H1 (cell line): ENCODE measurements at regions not wholly inside any gene's neighbourhood (a gene's known extent, or its start where the extent isn't known, plus 50 kb on each side); places are given as distances from the start of the nearest gene placed in this dataset.

ENCODE experiments used
- CTCF ChIA-PET: fragments of 300-600 bp; sonication (Branson Sonifier 250); formaldehyde crosslinking; loops from one replicate; lab custom pipeline; 2021; ENCODE audit not compliant: partially characterized antibody; lab: Charles Lee
- POLR2A ChIA-PET: fragments of 300-600 bp; sonication (Branson Sonifier 250); formaldehyde crosslinking; loops from one replicate; lab custom pipeline; 2021; ENCODE audit warnings: inconsistent platforms; ENCODE audit not compliant: partially characterized antibody; lab: Charles Lee
- DNase-seq, 2 experiments: peaks; one replicate each; pipeline versions ENCODE4 v3.0.0 to v3.0.0-alpha.2; 2010 to 2022; ENCODE audit warnings: low spot score in 2 of 2, low read depth in 1 of 2, mixed read lengths in 1 of 2
- FAIRE-seq: peaks from 2 replicates; lab custom pipeline; 2011; peaks lifted over from hg19 to GRCh38; lab: Jason Lieb, UNC
- H2AFZ ChIP-seq: 2 replicates; pipeline ENCODE4 v1.8.1; 2012; ENCODE audit warnings: low read length, inconsistent platforms
- H2AK5ac ChIP-seq: 2 replicates; pipeline ENCODE4 v1.6.1; 2013; ENCODE audit warnings: low read depth, low read length
- H2BK120ac ChIP-seq: replicated peaks from 2 replicates; pipeline ENCODE3; 2013; ENCODE audit warnings: low read depth, low read length, inconsistent platforms
- H2BK12ac ChIP-seq: 2 replicates; pipeline ENCODE4 v1.6.1; 2013; ENCODE audit warnings: low read depth, low read length
- H2BK15ac ChIP-seq: 2 replicates; pipeline ENCODE4 v1.6.1; 2013; ENCODE audit warnings: low read length
- H2BK20ac ChIP-seq: 2 replicates; pipeline ENCODE4 v1.6.1; 2013; ENCODE audit warnings: low read length
- H2BK5ac ChIP-seq: 2 replicates; pipeline ENCODE4 v1.6.1; 2013; ENCODE audit warnings: low read depth, low read length
- H3K14ac ChIP-seq: 2 replicates; pipeline ENCODE4 v1.6.1; 2013; ENCODE audit warnings: inconsistent platforms; ENCODE audit not compliant: insufficient read length
- H3K18ac ChIP-seq: 2 replicates; pipeline ENCODE4 v1.6.1; 2013; ENCODE audit warnings: low read length; ENCODE audit errors: extremely low read depth
- H3K23ac ChIP-seq: 2 replicates; pipeline ENCODE4 v1.6.1; 2013; ENCODE audit warnings: inconsistent platforms; ENCODE audit not compliant: insufficient read length
- H3K23me2 ChIP-seq: 2 replicates; pipeline ENCODE4 v1.6.1; 2013; ENCODE audit warnings: low read depth, low read length
- H3K27ac ChIP-seq: 2 replicates; pipeline ENCODE4 v1.6.1; 2011; ENCODE audit warnings: low read depth, low read length, inconsistent platforms
- H3K27me3 ChIP-seq, 4 experiments: replicated peaks in 1 of 4; 1 replicate in 1 of 4; 2 replicates in 3 of 4; pipeline versions ENCODE4 v1.6.1 to v1.8.1; 2011 to 2013; ENCODE audit warnings: low read length in 3 of 4, mild to moderate bottlenecking in 3 of 4, inconsistent platforms in 2 of 4, mixed read lengths in 2 of 4, moderate library complexity in 1 of 4; ENCODE audit not compliant: control insufficient read depth in 3 of 4, insufficient read depth in 3 of 4; ENCODE audit errors: extremely low read depth in 1 of 4
- H3K36me3 ChIP-seq, 4 experiments: 2 replicates each; pipeline versions ENCODE4 v1.6.1 to v1.8.1; 2011 to 2013; ENCODE audit warnings: mild to moderate bottlenecking in 4 of 4, low read length in 3 of 4, moderate library complexity in 2 of 4, control low read depth in 1 of 4, inconsistent platforms in 1 of 4; ENCODE audit not compliant: insufficient read depth in 4 of 4, control insufficient read depth in 2 of 4
- H3K4ac ChIP-seq: replicated peaks from 2 replicates; pipeline ENCODE3; 2013; ENCODE audit warnings: low read length, low read depth, mixed read lengths, inconsistent platforms; ENCODE audit not compliant: insufficient read length
- H3K4me1 ChIP-seq, 4 experiments: replicated peaks in 1 of 4; 1 replicate in 1 of 4; 2 replicates in 3 of 4; pipeline versions ENCODE4 v1.6.1 to v1.8.1; 2011 to 2013; ENCODE audit warnings: low read length in 3 of 4, inconsistent platforms in 2 of 4, mixed read lengths in 1 of 4; ENCODE audit not compliant: insufficient read depth in 4 of 4, control insufficient read depth in 3 of 4
- H3K4me2 ChIP-seq, 2 experiments: 2 replicates each; pipeline versions ENCODE4 v1.6.1 to v1.8.1; 2011 to 2013; ENCODE audit warnings: low read depth in 2 of 2, low read length in 2 of 2, control low read depth in 1 of 2, inconsistent platforms in 1 of 2, mild to moderate bottlenecking in 1 of 2; ENCODE audit not compliant: insufficient read depth in 1 of 2
- H3K4me3 ChIP-seq, 4 experiments: fragments of 200-600, 300-600 bp in 1 of 4; sonication (generic), shearing (Covaris generic), sonication (Bioruptor Twin) in 1 of 4; 2 replicates each; pipeline versions ENCODE4 v1.5.1 to v1.8.1; 2011 to 2016; ENCODE audit warnings: low read length in 4 of 4, low read depth in 3 of 4, control low read depth in 2 of 4, inconsistent platforms in 2 of 4, mild to moderate bottlenecking in 2 of 4, mixed read lengths in 1 of 4, moderate library complexity in 1 of 4; ENCODE audit not compliant: insufficient read depth in 2 of 4; ENCODE audit errors: extremely low read depth in 1 of 4
- H3K56ac ChIP-seq: replicated peaks from 2 replicates; pipeline ENCODE3; 2013; ENCODE audit warnings: low read depth, mild to moderate bottlenecking, mixed read lengths, low read length, inconsistent platforms; ENCODE audit not compliant: insufficient read length
- H3K79me1 ChIP-seq: 2 replicates; pipeline ENCODE4 v1.6.1; 2013; ENCODE audit warnings: low read depth, low read length, control low read depth
- H3K79me2 ChIP-seq, 2 experiments: 2 replicates each; pipeline versions ENCODE4 v1.6.1 to v1.8.1; 2012 to 2013; ENCODE audit warnings: low read length in 2 of 2, mild to moderate bottlenecking in 2 of 2, inconsistent platforms in 1 of 2; ENCODE audit not compliant: insufficient read depth in 2 of 2, control insufficient read depth in 1 of 2
- H3K9ac ChIP-seq, 4 experiments: replicated peaks in 1 of 4; 1 replicate in 1 of 4; 2 replicates in 3 of 4; pipeline versions ENCODE4 v1.6.1 to v1.8.1; 2011 to 2013; ENCODE audit warnings: low read depth in 3 of 4, low read length in 3 of 4, control low read depth in 2 of 4, mild to moderate bottlenecking in 2 of 4, moderate library complexity in 2 of 4, inconsistent platforms in 1 of 4; ENCODE audit errors: extremely low read depth in 1 of 4
- H3K9me3 ChIP-seq, 2 experiments: 2 replicates each; pipeline versions ENCODE4 v1.6.1 to v1.8.1; 2012 to 2013; ENCODE audit warnings: mild to moderate bottlenecking in 2 of 2, moderate library complexity in 2 of 2, control low read depth in 1 of 2, inconsistent platforms in 1 of 2, low read depth in 1 of 2, low read length in 1 of 2, mixed read lengths in 1 of 2; ENCODE audit not compliant: insufficient read depth in 2 of 2
- H4K20me1 ChIP-seq, 2 experiments: replicated peaks in 1 of 2; 2 replicates each; pipeline versions ENCODE3 to v1.8.1; 2011 to 2013; ENCODE audit warnings: inconsistent platforms in 2 of 2, low read length in 2 of 2, mild to moderate bottlenecking in 1 of 2; ENCODE audit not compliant: insufficient read depth in 2 of 2, control insufficient read depth in 1 of 2
- H4K5ac ChIP-seq: 2 replicates; pipeline ENCODE4 v1.6.1; 2013; ENCODE audit warnings: low read length, low read depth, mixed read lengths, inconsistent platforms; ENCODE audit not compliant: insufficient read length
- H4K8ac ChIP-seq: 2 replicates; pipeline ENCODE4 v1.8.0; 2013; ENCODE audit warnings: mild to moderate bottlenecking, moderate library complexity, low read length, inconsistent platforms; ENCODE audit not compliant: insufficient read depth; ENCODE audit errors: extremely low read depth
- H4K91ac ChIP-seq: replicated peaks from 2 replicates; pipeline ENCODE3; 2013; ENCODE audit warnings: low read length, mixed read lengths, inconsistent platforms; ENCODE audit not compliant: insufficient read length
- CTBP2 ChIP-seq: IDR thresholded peaks from 2 replicates; pipeline ENCODE4 v1.7.0; 2011; ENCODE audit warnings: borderline replicate concordance, mild to moderate bottlenecking, moderate library complexity, mixed read lengths, low read length; ENCODE audit not compliant: insufficient read depth, insufficient read length
- JUN ChIP-seq: IDR thresholded peaks from 2 replicates; pipeline ENCODE4 v1.6.1; 2011; ENCODE audit warnings: low read depth, mild to moderate bottlenecking, improper control_type of control experiment, low read length
- MAFK ChIP-seq: IDR thresholded peaks from 2 replicates; pipeline ENCODE4 v1.6.1; 2012; ENCODE audit warnings: low read depth, mild to moderate bottlenecking, improper control_type of control experiment, low read length
- NANOG ChIP-seq: IDR thresholded peaks from 2 replicates; pipeline ENCODE4 v1.6.1; 2011; ENCODE audit warnings: low read length, low read depth, mild to moderate bottlenecking, inconsistent platforms; ENCODE audit not compliant: insufficient read depth, poor library complexity, severe bottlenecking
- NRF1 ChIP-seq: IDR thresholded peaks from 2 replicates; pipeline ENCODE4 v1.6.1; 2011; ENCODE audit warnings: mild to moderate bottlenecking, low read depth, low read length, improper control_type of control experiment
- POU5F1 ChIP-seq: IDR thresholded peaks from 2 replicates; pipeline ENCODE4 v1.6.1; 2011; ENCODE audit warnings: low read depth, mild to moderate bottlenecking, low read length, moderate library complexity
- RAD21 ChIP-seq, 2 experiments: IDR thresholded peaks in 1 of 2; conservative IDR thresholded peaks in 1 of 2; 2 replicates each; pipeline ENCODE4 v1.6.1; 2011; ENCODE audit warnings: low read depth in 2 of 2, low read length in 2 of 2, improper control_type of control experiment in 1 of 2, inconsistent platforms in 1 of 2, mild to moderate bottlenecking in 1 of 2, moderate library complexity in 1 of 2
- RXRA ChIP-seq: IDR thresholded peaks from 2 replicates; pipeline ENCODE4 v1.6.1; 2011; ENCODE audit warnings: low read depth, mild to moderate bottlenecking, low read length, moderate library complexity; ENCODE audit not compliant: insufficient read depth
- ZNF274 ChIP-seq: IDR thresholded peaks from 2 replicates; pipeline ENCODE4 v1.7.0; 2012; ENCODE audit warnings: low read length, borderline replicate concordance; ENCODE audit errors: extremely low read depth
- WGBS, 2 experiments: shearing (Covaris generic) in 1 of 2; methylation state at CpG; one replicate each; pipeline versions ENCODE4 v1.1.6 to v1.1.7; 2013 to 2015; ENCODE audit warnings: low lambda C conversion rate in 2 of 2, mixed read lengths in 2 of 2, inconsistent platforms in 1 of 2, low coverage in 1 of 2, missing lambda C conversion rate in 1 of 2; ENCODE audit not compliant: insufficient replicate concordance in 2 of 2, insufficient coverage in 1 of 2, insufficient read length in 1 of 2; ENCODE audit errors: extremely low coverage in 1 of 2, missing lambda C conversion rate in 1 of 2; 5-methylcytosine and 5-hydroxymethylcytosine counted together
- TF ChIP-seq, protein P1 (sequence below), 3 experiments: IDR thresholded peaks; 1 replicate in 2 of 3; 2 replicates in 1 of 3; pipeline versions ENCODE4 v1.5.1 to v1.6.1; 2011; ENCODE audit warnings: low read length in 3 of 3, mild to moderate bottlenecking in 3 of 3, inconsistent platforms in 2 of 3, low read depth in 1 of 3, moderate library complexity in 1 of 3; ENCODE audit not compliant: insufficient read depth in 1 of 3; ENCODE audit errors: control extremely low read depth in 1 of 3

DNA sequence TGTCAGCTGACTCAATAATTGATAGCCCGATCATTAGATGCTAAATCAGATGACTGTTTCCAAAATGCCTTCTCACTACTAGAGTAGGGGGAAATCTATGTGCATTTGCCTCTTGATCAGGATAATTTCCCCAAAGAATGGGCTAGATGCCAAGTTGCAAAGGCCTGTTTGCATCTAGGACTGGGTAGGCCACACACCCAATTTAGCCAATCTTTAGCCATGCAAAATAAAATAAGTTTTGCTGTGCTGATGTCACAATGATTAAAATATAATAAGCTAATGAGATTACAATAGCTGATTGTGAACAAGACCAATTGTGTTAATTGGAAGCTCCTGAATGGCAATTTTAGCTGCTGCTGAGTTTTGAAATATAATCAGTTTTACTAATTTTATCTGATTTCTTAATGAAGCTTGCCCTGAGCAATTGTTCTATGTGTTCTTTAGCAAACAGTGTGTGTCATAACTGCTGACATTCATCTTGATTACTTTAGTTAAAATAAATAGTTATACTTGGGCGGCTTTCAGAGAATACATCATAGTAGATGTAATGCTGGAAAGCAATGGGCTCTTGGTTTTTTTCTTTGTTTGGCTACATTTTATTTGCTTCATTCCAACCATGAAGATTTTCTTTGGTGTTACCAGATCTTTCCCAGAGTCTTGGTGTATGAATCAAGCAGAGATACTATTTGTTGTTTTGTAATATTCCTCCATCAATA is 973.2 kb upstream of the SLC35B3 start:
- DNase-seq (no peak), FAIRE-seq (no peak)
- H2BK20ac ChIP-seq = no peak overlapping the region
- H3K36me3 ChIP-seq = no peaks in the 10 kb centered on the region
- CTCF ChIA-PET = no interaction called here
- no peak overlapping the region for H3K18ac ChIP-seq
- H3K23me2 ChIP-seq = no peaks in the 10 kb centered on the region
- no peaks in the 10 kb centered on the region for H4K20me1 ChIP-seq
- 0 out of 4 replicates have a peak, but pooled peaks cover 0 to 3% of the 10 kb centered on the region in 2 experiments for H3K9me3 ChIP-seq
- no peaks in the 10 kb centered on the region for H3K79me1 ChIP-seq
- no peaks in the 10 kb centered on the region for H3K4me1 ChIP-seq
- H2BK15ac ChIP-seq = no peak overlapping the region
- H2AFZ ChIP-seq = no peak overlapping the region
- WGBS, 2 experiments = 90% methylated on average over 2 of the region's 2 CpGs; no CpG with 5 or more reads in 1 of the 2 experiments
- no peak overlapping the region for H3K4me3 ChIP-seq
- H2BK5ac ChIP-seq = no peak overlapping the region
- H2BK120ac ChIP-seq = no peak overlapping the region
- H3K23ac ChIP-seq = no peak overlapping the region
- H3K27ac ChIP-seq = no peak overlapping the region
- H3K27me3 ChIP-seq = no peaks in the 10 kb centered on the region
- no peak overlapping the region for H3K9ac ChIP-seq
- POLR2A ChIA-PET = no interaction called here
- no peaks in the 10 kb centered on the region for H3K79me2 ChIP-seq
- H2BK12ac ChIP-seq = no peak overlapping the region
- no peak overlapping the region for H4K5ac ChIP-seq
- H4K91ac ChIP-seq = no peak overlapping the region
- H3K14ac ChIP-seq = no peak overlapping the region
- no peak overlapping the region for H3K4me2 ChIP-seq
- no peak overlapping the region for H3K56ac ChIP-seq
- H3K4ac ChIP-seq = no peak overlapping the region
- H4K8ac ChIP-seq = no peak overlapping the region
- H2AK5ac ChIP-seq = no peak overlapping the region
- no peak for TF ChIP-seq POU5F1
- TF ChIP-seq ZNF274 = no peak
- TF ChIP-seq MAFK = no peak
- TF ChIP-seq CTBP2 = no peak
- TF ChIP-seq RXRA = no peak
- TF ChIP-seq, protein P1, sequence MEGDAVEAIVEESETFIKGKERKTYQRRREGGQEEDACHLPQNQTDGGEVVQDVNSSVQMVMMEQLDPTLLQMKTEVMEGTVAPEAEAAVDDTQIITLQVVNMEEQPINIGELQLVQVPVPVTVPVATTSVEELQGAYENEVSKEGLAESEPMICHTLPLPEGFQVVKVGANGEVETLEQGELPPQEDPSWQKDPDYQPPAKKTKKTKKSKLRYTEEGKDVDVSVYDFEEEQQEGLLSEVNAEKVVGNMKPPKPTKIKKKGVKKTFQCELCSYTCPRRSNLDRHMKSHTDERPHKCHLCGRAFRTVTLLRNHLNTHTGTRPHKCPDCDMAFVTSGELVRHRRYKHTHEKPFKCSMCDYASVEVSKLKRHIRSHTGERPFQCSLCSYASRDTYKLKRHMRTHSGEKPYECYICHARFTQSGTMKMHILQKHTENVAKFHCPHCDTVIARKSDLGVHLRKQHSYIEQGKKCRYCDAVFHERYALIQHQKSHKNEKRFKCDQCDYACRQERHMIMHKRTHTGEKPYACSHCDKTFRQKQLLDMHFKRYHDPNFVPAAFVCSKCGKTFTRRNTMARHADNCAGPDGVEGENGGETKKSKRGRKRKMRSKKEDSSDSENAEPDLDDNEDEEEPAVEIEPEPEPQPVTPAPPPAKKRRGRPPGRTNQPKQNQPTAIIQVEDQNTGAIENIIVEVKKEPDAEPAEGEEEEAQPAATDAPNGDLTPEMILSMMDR (IDR thresholded peaks at IDR 0.05; ENCODE audit: control extremely low read depth in 1 of 3, insufficient read depth in 1 of 3, low read depth in 1 of 3, low read length in 3 of 3) = no peak
- no peak for TF ChIP-seq NANOG
- no peak for TF ChIP-seq RAD21 (IDR thresholded peaks at IDR 0.05 in 1 of 2, conservative IDR thresholded peaks at IDR 0.05 in 1 of 2; ENCODE audit: low read depth in 2 of 2, low read length in 2 of 2)
- TF ChIP-seq NRF1 = no peak
- no peak for TF ChIP-seq JUN
